ENCODE measurements at regions not wholly inside any gene's neighbourhood (a gene's known extent, or its start where the extent isn't known, plus 50 kb on each side); places are given as distances from the start of the nearest gene placed in this dataset.

DNA sequence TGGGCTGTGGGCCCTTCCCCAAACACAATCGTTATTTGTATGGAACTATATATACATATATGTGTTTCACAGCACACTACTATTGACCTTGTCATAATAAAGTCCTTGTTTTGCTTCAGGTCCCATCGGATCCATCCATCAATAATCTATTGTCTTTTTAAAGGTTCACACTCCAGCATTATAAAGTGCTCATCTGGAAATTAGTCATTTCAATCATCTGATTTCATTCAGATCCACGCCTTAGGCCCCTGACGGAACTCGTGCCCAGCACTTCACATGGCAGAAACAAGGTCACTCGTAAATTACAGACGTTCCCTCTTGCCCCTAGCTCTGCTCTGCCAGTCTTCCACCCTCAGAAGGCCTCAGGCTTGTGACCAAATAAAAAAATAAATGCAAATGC is 133.1 kb upstream of the PPP2R2D start:
- no peak for ATAC-seq (ENCODE audit: insufficient number of reproducible peaks, low FRiP score, low read depth)
- Histone ChIP-seq H3K36me3 (no peaks in the 10 kb centered on the region), H3K4me1 (ENCODE audit: control insufficient read depth in 1 of 2, low read depth in 2 of 2) (no peaks in the 10 kb centered on the region), H3K9me3 (no peaks in the 10 kb centered on the region), H3K27ac (no peak overlapping the region), H3K27me3 (replicated peaks; ENCODE audit: insufficient read depth) (no peaks in the 10 kb centered on the region), H3K4me3 (no peak overlapping the region)
- DNase-seq (ENCODE audit: low spot score): no peak
- TF ChIP-seq, protein P1, sequence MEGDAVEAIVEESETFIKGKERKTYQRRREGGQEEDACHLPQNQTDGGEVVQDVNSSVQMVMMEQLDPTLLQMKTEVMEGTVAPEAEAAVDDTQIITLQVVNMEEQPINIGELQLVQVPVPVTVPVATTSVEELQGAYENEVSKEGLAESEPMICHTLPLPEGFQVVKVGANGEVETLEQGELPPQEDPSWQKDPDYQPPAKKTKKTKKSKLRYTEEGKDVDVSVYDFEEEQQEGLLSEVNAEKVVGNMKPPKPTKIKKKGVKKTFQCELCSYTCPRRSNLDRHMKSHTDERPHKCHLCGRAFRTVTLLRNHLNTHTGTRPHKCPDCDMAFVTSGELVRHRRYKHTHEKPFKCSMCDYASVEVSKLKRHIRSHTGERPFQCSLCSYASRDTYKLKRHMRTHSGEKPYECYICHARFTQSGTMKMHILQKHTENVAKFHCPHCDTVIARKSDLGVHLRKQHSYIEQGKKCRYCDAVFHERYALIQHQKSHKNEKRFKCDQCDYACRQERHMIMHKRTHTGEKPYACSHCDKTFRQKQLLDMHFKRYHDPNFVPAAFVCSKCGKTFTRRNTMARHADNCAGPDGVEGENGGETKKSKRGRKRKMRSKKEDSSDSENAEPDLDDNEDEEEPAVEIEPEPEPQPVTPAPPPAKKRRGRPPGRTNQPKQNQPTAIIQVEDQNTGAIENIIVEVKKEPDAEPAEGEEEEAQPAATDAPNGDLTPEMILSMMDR (IDR thresholded peaks at IDR 0.05): no peak

DNA sequence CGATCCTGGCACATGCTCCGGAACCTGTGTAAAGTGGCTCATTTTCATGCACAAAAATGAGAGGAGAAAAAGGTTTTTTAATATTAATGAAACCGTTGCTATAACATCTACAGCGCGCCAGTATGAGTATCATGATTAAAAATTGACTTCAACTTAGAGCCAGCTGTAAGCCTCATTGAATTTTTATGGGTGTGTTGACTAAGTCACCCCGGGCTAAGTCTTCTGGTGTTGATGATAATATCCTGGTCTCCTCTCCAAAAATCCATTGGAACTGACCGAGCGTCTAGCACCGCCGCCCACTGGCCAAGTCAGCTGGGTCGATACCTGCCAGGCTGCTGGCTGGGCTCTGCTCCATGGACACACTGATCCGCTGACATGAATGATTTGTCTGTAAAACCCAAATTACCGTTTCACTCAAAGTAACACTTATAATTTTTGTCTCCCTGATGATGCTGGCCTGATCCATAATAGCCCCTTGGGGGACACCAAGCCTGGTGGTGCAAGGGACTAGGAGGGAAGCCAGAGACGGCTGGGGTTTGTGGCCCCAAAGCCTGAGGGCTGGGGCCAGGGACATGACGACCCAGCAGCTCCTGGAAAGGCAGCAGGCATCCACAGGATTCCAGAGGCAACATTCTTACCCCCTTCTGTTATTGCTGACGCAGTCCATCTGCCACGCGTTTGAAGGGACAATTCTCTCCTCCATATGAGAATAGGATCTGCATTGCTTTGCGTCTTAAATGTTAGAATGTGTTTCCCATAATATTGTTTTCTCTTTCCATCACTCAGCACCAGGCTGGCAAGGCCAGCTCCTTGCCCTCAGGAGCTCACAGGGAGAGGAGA is 131.0 kb upstream of the PPP2R2D start:
- Histone ChIP-seq H3K27me3 (replicated peaks; ENCODE audit: insufficient read depth) (no peaks in the 10 kb centered on the region), H3K9me3 (no peaks in the 10 kb centered on the region), H3K27ac (no peak overlapping the region), H3K4me1 (ENCODE audit: control insufficient read depth in 1 of 2, low read depth in 2 of 2) (no peaks in the 10 kb centered on the region), H3K36me3 (no peaks in the 10 kb centered on the region), H3K4me3 (no peak overlapping the region)
- TF ChIP-seq, protein P1 (IDR thresholded peaks at IDR 0.05): no peak
- ATAC-seq (ENCODE audit: insufficient number of reproducible peaks, low FRiP score, low read depth): no peak
- DNase-seq (ENCODE audit: low spot score): no peak

DNA sequence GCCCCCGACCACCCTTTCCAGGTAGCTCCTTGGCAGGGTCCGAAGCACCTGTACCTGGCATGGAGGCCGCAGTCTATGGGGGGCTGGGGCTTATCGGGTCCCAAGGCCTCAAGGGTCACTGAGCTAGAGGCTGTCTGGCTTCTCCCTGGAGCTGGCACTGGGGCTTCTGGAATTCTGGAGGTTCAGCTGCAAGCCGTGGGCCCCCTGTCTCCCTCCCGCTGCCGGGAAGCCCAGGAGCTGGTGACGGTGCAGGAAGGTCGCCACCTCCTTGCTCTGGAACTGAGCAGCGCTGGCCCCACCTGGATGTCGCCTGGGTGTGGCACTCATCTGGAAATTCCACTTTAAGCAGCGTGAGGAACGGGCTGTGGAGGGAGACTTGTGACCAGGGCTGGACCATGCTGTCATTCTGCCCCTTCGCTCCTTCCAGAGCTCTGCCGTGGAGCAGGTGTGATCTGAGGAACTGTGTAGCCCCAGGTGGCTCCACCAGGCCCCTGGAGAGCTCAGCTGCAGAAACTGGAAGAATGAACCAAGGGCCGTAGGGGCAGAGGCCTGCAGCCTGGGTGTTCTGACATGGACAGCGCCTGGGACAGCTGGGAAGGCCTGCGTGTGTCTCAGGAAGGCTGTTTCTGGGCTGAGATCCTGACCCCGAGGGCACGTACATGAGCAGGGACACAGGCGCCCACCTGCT is 129.7 kb upstream of the PPP2R2D start:
- no peak for ATAC-seq (ENCODE audit: insufficient number of reproducible peaks, low FRiP score, low read depth)

DNA sequence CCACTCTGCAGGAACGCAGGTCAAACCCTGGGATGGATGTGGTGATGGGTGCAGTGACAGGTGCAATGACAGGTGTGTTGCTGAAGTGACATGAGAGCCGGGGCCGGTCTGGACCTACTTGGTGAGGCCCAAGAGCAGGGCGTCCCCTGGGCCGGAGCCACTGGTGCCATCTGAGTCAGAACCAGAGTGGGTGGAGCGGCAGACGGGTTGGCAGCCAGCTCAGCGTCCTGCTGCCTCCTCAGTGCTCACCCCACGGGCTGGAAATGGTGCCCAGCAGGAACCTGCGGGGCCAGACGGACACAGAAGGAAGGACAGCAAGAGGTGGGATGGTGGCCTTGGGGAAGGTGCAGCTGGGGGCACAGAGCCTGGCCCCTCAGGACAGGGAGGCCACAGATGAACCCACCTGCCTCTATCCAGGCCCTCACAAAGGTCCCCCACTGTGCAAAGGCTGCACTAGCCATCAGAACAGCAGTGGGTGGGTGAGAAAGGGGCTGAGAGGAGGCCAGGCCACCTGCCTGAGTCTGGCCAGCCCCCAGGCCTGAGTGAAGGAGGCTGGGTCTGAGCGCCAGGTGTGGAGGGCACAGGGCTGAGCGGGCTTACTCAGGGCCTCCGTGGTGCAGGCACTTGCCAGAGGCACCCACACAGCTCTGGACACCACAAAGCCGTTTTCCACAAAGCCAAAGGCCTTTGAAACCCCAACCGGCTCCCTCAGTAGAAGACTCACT is 129.0 kb upstream of the PPP2R2D start:
- Histone ChIP-seq H3K36me3 (no peaks in the 10 kb centered on the region), H3K27me3 (replicated peaks; ENCODE audit: insufficient read depth) (no peaks in the 10 kb centered on the region), H3K27ac (no peak overlapping the region), H3K9me3 (peaks cover 5% of the 10 kb centered on the region), H3K4me1 (ENCODE audit: control insufficient read depth in 1 of 2, low read depth in 2 of 2) (no peaks in the 10 kb centered on the region), H3K4me3 (no peak overlapping the region)
- DNase-seq (ENCODE audit: low spot score) (no peak), ATAC-seq (ENCODE audit: insufficient number of reproducible peaks, low FRiP score, low read depth) (no peak)
- TF ChIP-seq, protein P1 (IDR thresholded peaks at IDR 0.05): no peak

More for the DNA sequence above, 129.7 kb upstream of the PPP2R2D start:
- Histone ChIP-seq H3K27me3 (replicated peaks; ENCODE audit: insufficient read depth) (no peaks in the 10 kb centered on the region), H3K36me3 (no peaks in the 10 kb centered on the region), H3K4me3 (no peak overlapping the region), H3K27ac (no peak overlapping the region), H3K9me3 (no peaks in the 10 kb centered on the region), H3K4me1 (ENCODE audit: control insufficient read depth in 1 of 2, low read depth in 2 of 2) (no peaks in the 10 kb centered on the region)
- DNase-seq (ENCODE audit: low spot score): no peak
- TF ChIP-seq, protein P1 (IDR thresholded peaks at IDR 0.05): no peak

DNA sequence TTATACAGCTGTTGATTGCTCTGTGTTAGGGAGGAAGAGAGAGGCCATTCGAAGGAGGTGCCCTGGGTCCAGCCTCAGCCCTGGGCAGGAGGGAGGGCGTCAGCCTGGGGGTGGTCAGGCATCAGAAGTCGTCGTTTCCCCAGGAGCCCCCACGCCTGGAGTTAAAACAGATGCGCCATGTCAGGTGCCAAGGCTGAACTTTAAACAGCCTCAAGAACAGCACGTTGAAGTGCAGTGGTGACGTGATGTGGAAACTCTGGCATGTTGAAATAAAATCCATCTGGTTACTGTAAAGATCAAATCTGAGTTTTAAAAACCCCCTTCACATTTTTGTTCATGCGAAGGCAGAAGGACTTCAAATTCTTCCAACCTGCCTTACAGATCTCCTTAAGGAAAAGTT is 128.4 kb upstream of the PPP2R2D start:
- ATAC-seq (ENCODE audit: insufficient number of reproducible peaks, low FRiP score, low read depth) (no peak), DNase-seq (ENCODE audit: low spot score) (no peak)
- TF ChIP-seq, protein P1 (IDR thresholded peaks at IDR 0.05): no peak
- no peak overlapping the region for H3K4me3 ChIP-seq
- no peaks in the 10 kb centered on the region for H3K36me3 ChIP-seq
- no peaks in the 10 kb centered on the region for H3K27me3 ChIP-seq (replicated peaks; ENCODE audit: insufficient read depth)
- no peaks in the 10 kb centered on the region for H3K4me1 ChIP-seq (ENCODE audit: control insufficient read depth in 1 of 2, low read depth in 2 of 2)
- peaks cover 11% of the 10 kb centered on the region for H3K9me3 ChIP-seq
- no peak overlapping the region for H3K27ac ChIP-seq

All from thoracic aorta (tissue), 2 donors.